NCI-H128 (cell line): ENCODE measurements at regions not wholly inside any gene's neighbourhood (a gene's known extent, or its start where the extent isn't known, plus 50 kb on each side); places are given as distances from the start of the nearest gene placed in this dataset.

Experiments
- DNase-seq: peaks from one replicate; lab custom pipeline; 2025; ENCODE audit not compliant: unreplicated experiment; lab: John Stamatoyannopoulos, UW

DNA sequence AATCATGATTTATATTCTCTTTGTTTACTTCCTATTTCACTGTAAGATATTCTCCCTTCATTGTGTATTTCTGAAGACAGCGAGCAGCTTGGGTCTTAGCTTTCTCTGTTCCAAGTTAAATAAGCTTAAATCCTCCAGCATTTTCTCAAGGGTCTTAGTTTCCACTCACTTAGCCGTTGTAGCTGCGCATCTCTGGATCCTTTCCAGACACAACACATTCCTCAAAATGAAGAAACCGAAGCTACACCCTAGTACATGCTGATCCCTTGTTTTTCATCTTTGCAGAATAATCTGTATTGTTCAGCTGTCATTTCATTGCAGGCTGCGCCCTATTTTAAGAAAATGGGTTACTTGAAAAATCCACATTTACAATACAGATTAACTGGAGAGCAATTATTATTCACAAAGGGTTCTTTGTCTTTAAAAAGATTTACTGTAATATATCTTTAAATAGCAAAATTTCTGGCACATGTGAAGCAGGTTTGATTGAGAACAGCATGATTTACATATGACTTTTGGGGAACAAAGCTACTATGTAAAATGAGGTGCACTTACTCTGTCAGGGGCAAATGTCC is 375.8 kb downstream of the QKI start:
- DNase-seq: no peak

DNA sequence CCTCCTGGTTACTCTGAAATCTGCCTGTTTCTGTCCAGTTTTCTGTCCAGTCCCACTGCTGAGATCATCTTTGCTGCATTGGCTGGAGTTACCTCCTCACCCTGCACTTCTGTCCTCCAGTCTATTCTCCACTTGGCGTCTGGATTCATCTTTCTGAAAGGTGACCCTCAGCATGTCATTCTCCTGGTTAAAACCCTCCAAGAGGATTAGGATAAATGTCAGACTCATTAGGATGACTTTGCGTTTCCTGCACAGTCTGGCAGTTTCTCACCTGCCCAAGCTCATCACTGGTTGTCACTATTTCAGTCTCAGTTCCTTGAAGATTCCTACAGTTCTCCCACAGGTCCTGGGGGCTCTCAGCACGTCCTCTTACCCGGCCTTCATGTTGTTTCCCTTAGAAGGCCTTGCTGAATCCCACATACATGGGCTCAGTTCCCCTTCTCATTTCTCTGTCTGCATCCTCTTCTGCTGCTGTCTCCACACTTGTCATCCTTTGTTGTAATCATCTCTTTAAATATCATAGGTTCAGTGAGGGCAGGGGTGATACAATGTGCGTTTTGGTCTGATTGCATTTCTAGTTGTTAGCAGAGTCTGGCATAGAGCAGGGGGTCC is 374.8 kb downstream of the QKI start:
- no peak for DNase-seq

DNA sequence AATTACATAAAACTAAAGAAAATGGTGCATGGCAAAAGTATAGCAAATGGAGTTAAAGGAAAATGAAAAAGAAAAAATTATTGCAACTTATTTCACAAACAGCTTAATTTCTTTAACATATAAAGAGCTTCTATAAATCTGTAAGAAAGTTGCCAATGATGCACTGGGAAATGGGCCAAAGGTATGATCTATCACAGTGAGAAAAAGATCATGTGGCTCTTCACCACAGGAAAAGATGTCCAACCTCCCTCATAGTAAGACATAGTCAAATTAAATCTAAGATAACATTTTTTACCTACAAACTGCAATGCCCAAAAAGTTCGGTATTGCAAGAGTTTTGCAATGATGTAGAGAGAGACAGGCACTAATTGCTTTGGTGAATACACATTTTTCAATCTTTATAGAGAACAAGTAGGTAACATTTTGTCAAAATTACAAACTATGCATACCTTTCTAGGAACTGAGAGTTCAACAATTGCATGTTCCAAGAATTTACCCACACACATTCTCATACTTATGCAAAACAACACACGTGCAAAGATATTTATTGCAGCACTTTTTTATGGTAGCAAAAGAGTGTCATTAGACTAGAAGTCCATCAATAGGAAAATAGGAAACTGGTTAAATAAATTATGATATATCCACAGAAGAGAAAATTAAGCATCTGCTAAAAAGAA is 372.6 kb downstream of the QKI start:
- DNase-seq: no peak

DNA sequence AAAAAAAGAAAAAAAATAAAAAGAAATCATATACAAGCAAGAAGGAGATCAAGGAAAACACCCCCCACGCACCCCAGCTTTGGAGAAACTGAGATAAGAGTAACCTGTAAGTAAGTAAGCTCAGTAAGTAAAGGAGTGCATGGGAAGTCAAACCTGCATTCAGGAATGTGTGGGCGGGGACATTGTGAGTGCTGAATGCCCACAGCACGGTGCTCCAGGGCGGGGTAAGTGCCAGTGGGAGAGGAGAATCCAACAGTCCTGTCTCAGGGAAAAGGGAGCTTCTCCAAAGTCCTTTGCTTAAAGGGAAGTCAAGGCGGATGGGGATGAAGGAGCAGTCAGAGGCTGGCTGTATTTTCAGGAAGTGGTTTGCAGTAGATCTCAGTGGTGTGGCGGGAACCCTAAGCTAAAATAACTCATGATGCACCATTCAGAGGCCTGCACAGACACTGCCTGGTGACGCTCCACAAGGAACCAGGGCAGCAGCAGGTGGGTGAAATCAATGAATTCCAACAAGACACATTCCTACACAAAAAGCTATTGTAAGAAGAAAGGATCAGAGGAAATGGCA is 368.0 kb downstream of the QKI start:
- DNase-seq: no peak

DNA sequence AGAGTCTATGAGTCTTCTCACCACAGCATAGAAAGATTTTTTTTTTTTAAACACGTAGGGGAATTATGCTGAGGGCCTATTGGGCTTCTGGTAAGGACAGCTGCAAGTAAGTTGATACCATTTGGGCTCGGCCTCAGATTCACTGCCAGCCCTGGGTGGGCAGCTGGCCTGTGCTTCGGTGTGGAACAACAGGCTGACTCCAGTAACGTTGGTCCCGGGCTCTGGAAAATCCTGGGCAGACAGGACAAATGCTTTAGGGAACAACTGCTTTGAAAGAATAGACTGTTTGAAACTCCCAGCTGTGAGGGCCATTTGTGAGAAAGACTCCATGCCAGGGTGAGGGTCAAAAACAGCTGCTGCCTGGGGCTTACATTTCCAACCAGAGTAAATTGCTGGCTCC is 366.5 kb downstream of the QKI start:
- DNase-seq: no peak

DNA sequence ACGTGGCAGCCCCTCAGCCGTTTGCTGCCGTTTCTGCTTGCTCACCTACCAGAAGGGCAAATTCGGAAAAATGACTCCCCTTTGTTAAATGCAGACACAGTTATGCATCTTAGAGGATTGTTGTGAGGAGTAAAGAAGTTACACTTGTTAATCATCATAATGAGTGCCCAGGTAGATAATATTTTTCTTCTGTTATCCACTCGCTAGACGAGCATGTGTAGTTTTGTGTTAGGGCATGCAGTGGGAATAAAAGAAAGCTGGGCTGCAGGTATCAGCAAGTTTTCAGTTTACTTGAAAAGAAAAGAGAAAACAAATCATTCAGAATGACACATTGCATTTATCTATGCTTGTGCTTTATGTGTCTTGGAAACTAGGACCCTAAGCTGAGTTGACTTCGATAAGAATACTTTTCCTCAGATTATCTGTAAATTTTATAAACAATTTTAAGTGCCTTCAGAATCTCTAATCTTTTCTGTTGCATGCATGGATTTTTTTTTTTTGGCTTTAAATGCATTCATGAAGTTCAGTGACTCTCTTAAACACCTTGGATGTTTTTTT is 365.3 kb downstream of the QKI start:
- no peak for DNase-seq

DNA sequence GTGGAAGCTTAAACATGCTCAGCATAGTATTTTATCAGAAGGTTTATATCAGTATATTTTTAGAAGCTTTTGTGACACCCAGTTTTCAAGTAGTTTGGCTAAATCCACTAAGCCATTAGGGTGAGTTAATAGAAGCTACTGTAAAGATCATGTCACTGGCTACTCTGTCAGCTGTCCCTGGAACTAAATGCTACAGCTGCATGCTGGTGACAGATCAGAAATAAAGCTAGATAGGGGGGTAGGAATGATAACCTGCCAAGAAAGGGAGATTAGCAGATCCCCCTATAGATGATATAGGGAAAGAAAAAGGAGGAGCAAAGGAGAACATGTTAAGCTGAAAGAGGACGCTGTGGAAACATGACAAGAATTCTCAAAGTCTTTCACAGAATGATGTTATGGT is 363.2 kb downstream of the QKI start:
- DNase-seq: no peak

DNA sequence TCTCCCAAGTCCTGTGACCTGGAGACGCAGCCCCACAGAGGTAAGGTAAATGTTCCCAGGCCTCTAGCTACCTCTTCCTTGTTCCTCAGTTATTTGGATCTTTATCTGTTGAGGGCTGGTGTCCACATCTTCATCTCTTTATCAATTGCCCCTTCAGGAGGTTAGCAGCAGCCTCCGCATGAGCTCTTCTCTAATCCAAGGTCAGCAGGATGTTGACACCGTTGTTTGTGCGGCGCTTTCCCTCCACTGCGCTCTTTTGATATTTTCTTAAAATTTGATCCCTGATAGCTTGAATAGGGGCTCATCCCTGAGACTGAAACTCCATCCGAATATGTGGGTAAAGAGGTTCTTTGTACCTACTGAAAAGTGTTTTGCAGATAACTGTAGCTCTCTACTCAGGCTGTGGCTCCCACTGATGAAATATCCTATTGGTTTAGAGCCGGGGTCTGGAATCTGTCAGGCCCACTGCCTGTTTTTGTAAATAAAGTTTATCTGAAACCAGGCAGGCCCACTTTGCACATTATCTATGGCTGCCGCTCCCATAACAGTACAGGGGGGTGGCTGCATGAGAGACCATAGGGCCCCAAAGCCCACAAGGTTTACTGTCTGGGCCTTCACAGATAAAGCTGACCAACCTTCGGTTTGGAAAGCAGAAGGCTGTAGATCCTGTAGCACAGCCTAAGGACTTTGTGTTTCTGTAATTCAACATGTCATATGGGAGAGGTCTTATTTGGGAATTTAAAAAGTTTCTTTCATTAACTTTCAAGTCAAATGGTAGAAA is 362.6 kb downstream of the QKI start:
- DNase-seq: no peak

DNA sequence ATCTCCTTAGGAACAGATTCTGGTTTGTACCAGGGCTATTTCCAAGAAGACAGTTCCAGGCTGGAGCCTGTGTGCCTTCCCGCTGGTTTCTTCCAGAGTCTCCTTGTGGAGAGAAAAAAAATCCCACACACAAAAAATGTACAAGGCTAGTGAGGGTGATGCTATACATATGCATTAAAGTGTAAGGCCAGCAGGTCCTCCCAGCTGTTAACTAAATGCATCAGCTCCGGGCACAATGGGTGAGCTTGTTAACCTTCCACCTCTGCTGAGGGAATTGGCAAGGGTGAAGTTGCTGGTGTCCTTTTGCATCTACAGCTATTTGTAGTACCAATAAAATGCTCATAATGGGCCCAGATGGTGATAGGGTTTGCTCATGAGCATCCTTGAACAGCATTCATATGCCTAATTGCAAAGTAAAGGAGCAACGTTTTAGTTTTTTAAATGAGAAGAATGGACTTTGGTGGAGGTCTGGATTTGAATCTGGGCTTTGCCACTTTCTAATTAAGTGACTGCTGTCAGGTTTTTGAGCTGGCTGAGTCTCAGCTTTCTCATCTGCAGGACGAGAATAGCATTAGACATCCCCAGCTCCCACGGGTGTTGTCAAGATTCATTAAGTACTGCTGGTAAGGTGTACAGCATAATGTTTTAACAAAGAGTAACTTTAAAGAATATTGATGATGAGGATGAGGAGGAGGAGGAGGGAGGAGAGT is 361.8 kb downstream of the QKI start:
- DNase-seq: no peak

DNA sequence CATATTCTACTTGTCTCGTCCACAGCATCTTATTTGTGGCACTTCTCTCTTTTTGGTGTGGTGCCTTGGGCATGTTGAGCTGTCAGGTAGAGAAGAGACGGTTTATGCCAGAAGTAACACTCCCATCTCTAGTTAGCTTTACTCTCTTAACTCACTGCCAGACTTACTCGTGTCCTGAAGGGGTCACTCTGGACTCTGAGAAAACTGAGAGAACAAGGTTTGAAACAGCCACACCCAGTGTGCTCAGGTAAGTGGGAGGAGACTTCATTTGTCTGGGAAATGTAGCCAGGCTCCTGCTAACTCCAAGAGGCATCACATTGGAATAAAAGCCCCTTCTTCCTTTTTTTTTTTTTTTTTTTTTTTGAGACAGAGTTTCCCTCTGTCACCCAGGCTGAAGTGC is 360.8 kb downstream of the QKI start:
- DNase-seq: no peak

DNA sequence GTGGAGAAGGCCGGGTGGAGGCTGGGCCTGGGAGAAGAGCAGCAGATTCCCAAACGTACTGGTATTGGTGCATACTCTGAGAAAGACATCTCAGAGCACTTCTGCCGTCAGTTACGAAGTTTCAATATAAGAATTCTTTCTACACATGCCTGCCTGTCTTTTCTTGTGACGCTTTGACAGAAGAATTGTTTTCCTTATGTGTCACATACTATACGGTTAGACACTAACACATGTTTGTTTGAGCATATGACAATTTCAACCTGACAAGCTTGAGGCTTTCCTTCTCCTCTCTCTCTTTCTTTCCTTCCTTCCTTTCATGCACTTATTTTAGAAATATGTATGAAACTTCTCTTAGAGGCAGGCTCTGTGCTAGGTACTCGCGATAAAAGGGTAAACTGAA is 360.0 kb downstream of the QKI start:
- DNase-seq: no peak

DNA sequence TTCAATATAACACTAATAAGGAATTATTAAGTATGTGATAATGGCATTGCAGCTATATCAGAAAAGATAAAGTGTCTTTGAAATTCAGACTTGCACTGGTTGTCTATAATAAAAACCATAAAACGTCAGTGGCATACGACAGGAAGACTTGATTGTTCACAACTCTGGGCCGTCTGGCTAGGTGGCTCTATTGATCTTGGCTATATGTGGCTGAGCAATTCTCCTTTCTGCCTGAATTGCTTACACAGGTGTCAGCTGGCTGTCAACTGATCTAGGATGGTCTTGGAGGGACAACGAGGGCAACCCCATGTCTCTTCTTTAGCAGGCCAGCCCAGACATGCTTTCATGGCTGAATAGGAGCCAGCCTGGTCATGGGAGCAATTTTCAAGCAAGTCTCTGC is 359.1 kb downstream of the QKI start:
- DNase-seq: no peak

DNA sequence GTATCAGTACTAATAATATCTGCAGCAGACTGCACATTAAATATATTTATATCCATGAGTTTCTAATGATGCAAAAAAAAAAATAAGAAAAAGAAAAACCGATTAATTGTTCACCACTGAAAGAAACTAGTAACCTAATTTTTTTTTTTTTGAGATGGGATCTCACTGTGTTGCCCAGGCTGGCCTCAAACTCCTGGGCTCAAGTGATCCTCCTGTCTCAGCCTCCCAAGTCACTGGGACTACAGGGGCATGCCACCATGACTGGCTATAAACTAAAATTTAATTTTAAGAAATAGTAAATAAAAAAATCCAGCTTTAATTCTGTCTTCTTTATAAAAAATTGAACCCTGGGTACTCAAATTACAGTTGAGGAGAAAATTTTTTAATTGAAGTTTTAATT is 358.2 kb downstream of the QKI start:
- no peak for DNase-seq

DNA sequence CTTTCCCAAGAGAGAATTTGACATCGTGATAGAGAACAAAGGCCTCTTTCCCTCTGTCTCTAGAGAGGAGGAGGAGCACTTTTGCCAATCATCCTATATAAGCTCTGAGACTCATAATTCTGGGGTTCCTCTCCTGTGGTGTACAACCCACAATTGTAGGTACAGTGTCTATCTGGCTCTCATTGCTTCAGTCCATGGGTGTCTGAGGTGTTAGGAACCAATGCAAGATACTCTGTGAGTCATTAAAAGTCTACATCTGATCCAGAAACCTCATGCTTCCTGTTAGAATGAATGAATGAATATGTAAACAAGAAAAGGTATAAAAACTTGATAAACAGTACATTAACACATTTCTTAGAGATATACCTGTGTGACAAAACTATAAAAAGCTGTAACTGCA is 356.7 kb downstream of the QKI start:
- DNase-seq: no peak

DNA sequence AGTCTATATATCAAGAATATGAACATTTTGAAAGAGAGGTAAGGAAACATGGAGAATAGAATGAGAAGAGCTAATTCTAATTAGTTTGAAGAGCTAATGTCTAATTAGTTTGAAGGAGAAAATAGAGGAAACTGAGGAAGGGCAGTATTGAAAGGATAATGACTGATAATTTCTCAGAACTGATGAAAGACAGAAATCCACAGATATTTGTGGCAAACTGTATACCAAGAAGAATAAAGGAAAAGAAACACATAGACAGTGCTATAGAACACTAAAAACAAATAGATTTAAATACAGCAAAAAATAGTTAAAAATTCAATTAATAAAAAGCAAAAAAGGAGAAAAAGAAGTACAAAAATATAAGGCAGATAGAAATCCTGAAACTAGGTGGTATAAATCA is 354.4 kb downstream of the QKI start:
- no peak for DNase-seq

DNA sequence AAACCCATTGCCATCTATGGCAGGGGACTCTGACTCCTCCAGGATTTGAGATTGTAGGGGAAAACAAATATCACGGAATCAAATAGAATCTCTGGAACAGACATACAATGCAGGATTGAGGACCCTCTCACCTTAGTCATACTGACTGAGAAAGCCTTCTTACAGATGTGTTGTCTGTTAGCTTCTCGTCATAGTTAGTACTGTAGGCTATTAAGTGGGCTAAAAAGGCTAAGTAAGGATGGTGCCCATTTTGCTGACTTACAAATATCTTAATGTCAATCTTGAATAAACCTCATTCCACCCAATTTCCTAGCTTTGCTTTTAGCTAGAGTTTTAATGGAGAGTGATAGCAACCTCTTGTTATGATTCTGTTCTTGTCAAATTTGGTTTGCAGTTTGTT is 352.4 kb downstream of the QKI start:
- no peak for DNase-seq

DNA sequence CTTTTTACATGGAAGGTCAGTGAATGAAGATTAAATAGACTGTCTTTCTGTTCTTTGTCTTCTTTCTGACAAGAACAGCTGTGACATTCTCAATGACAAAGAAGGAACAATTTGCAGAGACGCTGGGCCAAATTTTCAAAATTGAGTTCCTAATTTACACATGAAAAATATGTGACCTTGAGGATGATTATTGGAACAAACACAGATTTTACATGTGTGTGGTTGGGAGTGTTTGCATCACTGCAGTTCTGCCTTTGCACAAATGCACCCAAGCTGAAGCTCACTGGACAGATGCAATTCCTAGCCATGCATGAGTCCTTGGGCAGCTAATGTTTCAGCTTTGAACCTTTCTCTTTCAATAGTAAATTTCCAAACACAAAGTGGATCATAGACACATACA is 350.8 kb downstream of the QKI start:
- no peak for DNase-seq

DNA sequence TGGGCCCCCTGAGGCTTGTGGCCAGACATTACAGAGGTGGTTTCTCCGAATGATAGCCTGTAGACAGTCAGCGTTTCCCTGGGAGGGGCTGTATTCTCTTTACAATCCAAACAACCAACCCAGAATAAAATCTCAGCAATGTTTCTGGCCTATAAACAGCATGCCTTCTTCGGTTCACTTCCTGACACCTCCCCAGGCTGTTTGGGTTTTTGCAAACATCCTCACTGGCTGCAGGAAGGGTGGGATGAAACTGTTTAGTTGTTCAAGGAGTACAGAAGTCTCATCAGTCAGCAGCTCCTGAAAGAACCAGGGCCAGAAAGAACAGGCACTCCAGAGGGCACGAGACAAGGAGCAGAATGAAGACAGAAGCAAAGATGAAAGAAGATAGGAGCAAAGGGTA is 350.0 kb downstream of the QKI start:
- no peak for DNase-seq

DNA sequence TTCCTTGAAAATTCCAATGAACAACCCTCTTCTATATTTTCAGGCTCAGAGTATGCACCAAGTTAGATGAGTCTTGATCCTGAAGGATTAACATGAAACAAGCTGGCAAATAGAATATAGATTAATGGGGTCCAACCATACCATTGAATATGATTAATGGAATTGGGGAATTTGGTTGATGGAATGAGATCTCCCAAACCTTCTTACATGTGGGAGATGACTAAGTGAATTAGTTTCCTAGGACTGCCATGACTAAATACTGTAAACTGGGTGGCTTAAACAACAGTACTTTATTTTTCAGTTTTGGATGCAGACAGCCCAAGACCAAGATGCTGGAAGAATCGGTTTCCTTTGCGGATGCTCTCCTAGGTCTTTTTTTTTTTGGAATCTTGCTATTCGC is 347.0 kb downstream of the QKI start:
- no peak for DNase-seq

DNA sequence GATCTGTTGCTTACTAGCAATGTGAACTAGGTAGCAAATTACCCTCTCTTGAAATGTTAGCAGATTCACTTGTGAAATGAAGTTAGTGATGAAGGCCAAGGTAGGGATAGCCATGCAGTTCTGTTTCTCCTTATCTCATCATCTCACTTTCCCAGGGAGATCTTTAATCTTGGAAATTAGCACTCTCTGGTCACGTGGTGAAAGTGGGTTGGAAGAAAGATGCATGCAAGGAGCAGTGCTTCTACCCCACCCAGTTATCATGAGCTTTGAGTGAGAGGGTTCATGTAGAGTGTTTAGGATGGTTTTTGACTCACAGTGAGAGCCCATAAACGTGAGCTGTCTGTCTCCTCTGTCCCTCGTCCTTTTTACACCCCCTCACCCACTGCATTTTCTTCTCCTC is 346.3 kb downstream of the QKI start:
- DNase-seq: no peak

DNA sequence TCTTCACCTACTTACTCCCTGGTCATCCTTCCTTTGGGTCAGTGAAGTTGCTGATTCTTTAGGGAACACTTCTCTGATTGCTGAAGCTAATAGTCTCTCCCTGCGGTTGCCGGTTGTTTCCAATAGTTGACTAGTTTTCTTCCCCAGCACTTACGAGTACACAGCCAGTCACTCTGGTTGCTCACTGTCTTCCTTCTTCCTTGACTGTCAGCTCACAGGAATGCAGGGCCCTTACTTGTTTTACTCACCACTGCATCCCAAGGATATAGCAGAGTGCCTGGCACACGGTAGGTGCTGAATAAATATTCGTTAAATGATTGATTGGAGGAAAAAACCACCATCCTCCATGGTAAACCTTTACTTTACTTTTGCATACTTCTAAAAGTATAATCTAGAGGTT is 345.0 kb downstream of the QKI start:
- no peak for DNase-seq
